ENCODE measurements at regions not wholly inside any gene's neighbourhood (a gene's known extent, or its start where the extent isn't known, plus 50 kb on each side); places are given as distances from the start of the nearest gene placed in this dataset.

- no peak; the same call in 2 of the 3 replicates for ATAC-seq
- no peak for TF ChIP-seq CSDC2 (CRISPR knock-in tag; IDR thresholded peaks at IDR 0.05)
- TF ChIP-seq TOX (CRISPR knock-in tag; IDR thresholded peaks at IDR 0.05; ENCODE audit: borderline replicate concordance): 0 out of 2 replicates have a peak, but pooled peaks have one; percentile 9
Measured at GRCh38 chr1:115183721-115184259, 94.5 kb upstream of the TSPAN2 start.

GRCh38 chr1:115183158-115183557 is 93.9 kb upstream of the TSPAN2 start:
- TF ChIP-seq SNAI2 (CRISPR knock-in tag; IDR thresholded peaks at IDR 0.05): no peak
- TF ChIP-seq TOX (CRISPR knock-in tag; IDR thresholded peaks at IDR 0.05; ENCODE audit: borderline replicate concordance): no peak
- no peak for TF ChIP-seq CSRNP3 (CRISPR knock-in tag; IDR thresholded peaks at IDR 0.05)
- TF ChIP-seq ESRRG (CRISPR knock-in tag; IDR thresholded peaks at IDR 0.05): no peak
- TF ChIP-seq ZFP30 (CRISPR knock-in tag; IDR thresholded peaks at IDR 0.05): no peak
- no peak for TF ChIP-seq ZNF565 (CRISPR knock-in tag; conservative IDR thresholded peaks at IDR 0.05; ENCODE audit: low read depth)
- TF ChIP-seq PATZ1 (CRISPR knock-in tag; IDR thresholded peaks at IDR 0.05; ENCODE audit: borderline replicate concordance): no peak
- TF ChIP-seq OSR1 (CRISPR knock-in tag; IDR thresholded peaks at IDR 0.05): no peak
- no peak for TF ChIP-seq RARB (CRISPR knock-in tag; IDR thresholded peaks at IDR 0.05)
- no peak for TF ChIP-seq CREB5 (CRISPR knock-in tag; IDR thresholded peaks at IDR 0.05; ENCODE audit: low read depth)
- no peak for TF ChIP-seq PPARA (CRISPR knock-in tag; IDR thresholded peaks at IDR 0.05; ENCODE audit: borderline replicate concordance)
- ATAC-seq: no peak

GRCh38 chr1:115182012-115182715 is 92.9 kb upstream of the TSPAN2 start:
- ATAC-seq: no peak
- TF ChIP-seq PPARA (CRISPR knock-in tag; IDR thresholded peaks at IDR 0.05; ENCODE audit: borderline replicate concordance) (no peak), ZNF70 (CRISPR knock-in tag; IDR thresholded peaks at IDR 0.05) (no peak), BACH2 (CRISPR knock-in tag; IDR thresholded peaks at IDR 0.05; ENCODE audit: borderline replicate concordance) (no peak), ZFP3 (CRISPR knock-in tag; IDR thresholded peaks at IDR 0.05) (no peak)

- no peak for TF ChIP-seq GLIS3 (CRISPR knock-in tag; IDR thresholded peaks at IDR 0.05)
- no peak for TF ChIP-seq CREB5 (CRISPR knock-in tag; IDR thresholded peaks at IDR 0.05; ENCODE audit: low read depth)
- no peak for TF ChIP-seq BACH2 (CRISPR knock-in tag; IDR thresholded peaks at IDR 0.05; ENCODE audit: borderline replicate concordance)
- no peak for TF ChIP-seq ESRRG (CRISPR knock-in tag; IDR thresholded peaks at IDR 0.05)
- no peak for TF ChIP-seq TOX (CRISPR knock-in tag; IDR thresholded peaks at IDR 0.05; ENCODE audit: borderline replicate concordance)
- no peak for TF ChIP-seq RARB (CRISPR knock-in tag; IDR thresholded peaks at IDR 0.05)
- no peak for TF ChIP-seq ISL1 (CRISPR knock-in tag; IDR thresholded peaks at IDR 0.05)
- no peak for TF ChIP-seq POU6F1 (CRISPR knock-in tag; IDR thresholded peaks at IDR 0.05; ENCODE audit: borderline replicate concordance, low read depth)
- no peak for TF ChIP-seq ZNF565 (CRISPR knock-in tag; conservative IDR thresholded peaks at IDR 0.05; ENCODE audit: low read depth)
- TF ChIP-seq OSR1 (CRISPR knock-in tag; IDR thresholded peaks at IDR 0.05): no peak
- ATAC-seq: no peak
Measured at GRCh38 chr1:115181231-115181630, 91.9 kb upstream of the TSPAN2 start.

All from SK-N-SH treated with all-trans-retinoic acid at 6 μM for 48 hours (cell line).